ENCODE measurements at regions not wholly inside any gene's neighbourhood (a gene's known extent, or its start where the extent isn't known, plus 50 kb on each side); places are given as distances from the start of the nearest gene placed in this dataset.

DNA sequence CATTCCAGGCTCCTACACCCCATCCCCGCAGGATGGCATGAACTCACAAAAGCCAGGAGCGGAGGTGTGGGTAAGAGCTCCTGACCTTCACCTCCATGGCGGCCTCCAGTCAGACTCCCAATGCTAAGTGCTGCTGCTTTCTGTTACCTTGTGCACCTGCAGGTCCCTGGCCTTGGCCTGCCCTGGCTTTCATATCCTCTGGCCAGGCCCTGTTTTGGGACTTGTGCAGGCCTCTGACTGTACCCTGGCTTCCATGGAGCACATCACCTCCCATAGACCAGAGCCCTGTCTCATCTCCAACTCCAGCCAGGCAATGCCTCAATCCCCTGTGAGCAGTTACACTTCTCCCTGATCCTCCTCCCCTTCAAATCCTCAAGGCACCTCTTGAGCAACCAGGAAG is 124.5 kb downstream of the MED10 start:
- TF ChIP-seq, protein P1, sequence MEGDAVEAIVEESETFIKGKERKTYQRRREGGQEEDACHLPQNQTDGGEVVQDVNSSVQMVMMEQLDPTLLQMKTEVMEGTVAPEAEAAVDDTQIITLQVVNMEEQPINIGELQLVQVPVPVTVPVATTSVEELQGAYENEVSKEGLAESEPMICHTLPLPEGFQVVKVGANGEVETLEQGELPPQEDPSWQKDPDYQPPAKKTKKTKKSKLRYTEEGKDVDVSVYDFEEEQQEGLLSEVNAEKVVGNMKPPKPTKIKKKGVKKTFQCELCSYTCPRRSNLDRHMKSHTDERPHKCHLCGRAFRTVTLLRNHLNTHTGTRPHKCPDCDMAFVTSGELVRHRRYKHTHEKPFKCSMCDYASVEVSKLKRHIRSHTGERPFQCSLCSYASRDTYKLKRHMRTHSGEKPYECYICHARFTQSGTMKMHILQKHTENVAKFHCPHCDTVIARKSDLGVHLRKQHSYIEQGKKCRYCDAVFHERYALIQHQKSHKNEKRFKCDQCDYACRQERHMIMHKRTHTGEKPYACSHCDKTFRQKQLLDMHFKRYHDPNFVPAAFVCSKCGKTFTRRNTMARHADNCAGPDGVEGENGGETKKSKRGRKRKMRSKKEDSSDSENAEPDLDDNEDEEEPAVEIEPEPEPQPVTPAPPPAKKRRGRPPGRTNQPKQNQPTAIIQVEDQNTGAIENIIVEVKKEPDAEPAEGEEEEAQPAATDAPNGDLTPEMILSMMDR (IDR thresholded peaks at IDR 0.05) = no peak
- no peak for TF ChIP-seq POLR2A (IDR thresholded peaks at IDR 0.05)

Measured in heart left ventricle (tissue), 13 donors.